ENCODE measurements at regions not wholly inside any gene's neighbourhood (a gene's known extent, or its start where the extent isn't known, plus 50 kb on each side); places are given as distances from the start of the nearest gene placed in this dataset.

DNA sequence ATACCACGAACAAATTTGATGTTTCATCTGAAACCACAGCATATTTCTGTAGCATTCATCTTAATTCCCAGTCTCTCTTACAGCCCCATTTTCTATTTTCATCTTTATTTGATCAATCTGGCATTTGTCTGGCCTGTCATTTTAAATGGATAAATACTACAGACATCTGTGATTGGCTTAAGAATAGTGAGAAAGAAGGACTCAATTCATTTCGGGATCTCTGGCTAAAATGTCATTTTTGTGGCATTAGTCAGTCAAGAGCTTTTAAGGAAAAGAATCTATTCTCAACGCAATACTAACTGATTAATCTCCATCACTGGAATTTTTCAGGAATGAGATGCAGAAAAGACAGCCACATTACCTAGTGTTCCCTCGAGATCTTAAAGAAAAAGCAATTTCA is 585.9 kb downstream of the IRS1 start:
- Histone ChIP-seq H3K9me3 (ENCODE audit: control insufficient read depth in 1 of 2, low read length in 2 of 2) (no peaks in the 10 kb centered on the region), H3K27ac (ENCODE audit: low read depth, low read length) (no peak overlapping the region), H3K36me3 (ENCODE audit: insufficient read depth, low read length) (no peaks in the 10 kb centered on the region), H3K27me3 (ENCODE audit: insufficient read depth, low read length) (no peaks in the 10 kb centered on the region), H3K4me3 (ENCODE audit: low read length in 2 of 2) (no peak overlapping the region), H3K4me1 (ENCODE audit: insufficient read depth, low read length) (no peaks in the 10 kb centered on the region)
- peaks cover 3 to 7% of the 10 kb centered on the region in 2 donors for H3K27me3 Mint-ChIP-seq
- no peak overlapping the region for H3K4me3 Mint-ChIP-seq
- ChIA-PET POLR2A (ENCODE audit: partially characterized antibody) (no interaction called here), CTCF (ENCODE audit: partially characterized antibody) (interaction anchor here (1.7 to 4.2 kb wide), 3 partner anchors 15 to 589 kb away, joined by 7 to 31 read pairs (median 13); partner anchors contain the start of gene IRS1)
- H3K36me3 Mint-ChIP-seq = no peaks in the 10 kb centered on the region
- no peaks in the 10 kb centered on the region for H3K9me3 Mint-ChIP-seq
- no peak overlapping the region for H3K27ac Mint-ChIP-seq
- peaks cover 0 to 3% (median 2%) of the 10 kb centered on the region in 4 donors for H3K4me1 Mint-ChIP-seq
- intact Hi-C loops (cut with micrococcal nuclease) = no loop called here
- DNase-seq = no peak

- Histone ChIP-seq H3K9me3 (ENCODE audit: control insufficient read depth in 1 of 2, low read length in 2 of 2) (no peaks in the 10 kb centered on the region), H3K27ac (ENCODE audit: low read depth, low read length) (no peak overlapping the region), H3K36me3 (ENCODE audit: insufficient read depth, low read length) (no peaks in the 10 kb centered on the region), H3K27me3 (ENCODE audit: insufficient read depth, low read length) (no peaks in the 10 kb centered on the region), H3K4me1 (ENCODE audit: insufficient read depth, low read length) (no peaks in the 10 kb centered on the region), H3K4me3 (ENCODE audit: low read length in 2 of 2) (no peak overlapping the region)
- H3K27me3 Mint-ChIP-seq = peaks cover 7 to 15% of the 10 kb centered on the region in 2 donors
- CTCF ChIA-PET (ENCODE audit: partially characterized antibody) = no interaction called here
- no peak for DNase-seq
- POLR2A ChIA-PET (ENCODE audit: partially characterized antibody) = no interaction called here
- intact Hi-C loops (cut with micrococcal nuclease) = no loop called here
- no peak overlapping the region for H3K4me3 Mint-ChIP-seq
- H3K4me1 Mint-ChIP-seq = peaks cover 0 to 3% (median 2%) of the 10 kb centered on the region in 4 donors
- H3K9me3 Mint-ChIP-seq = no peaks in the 10 kb centered on the region
- no peaks in the 10 kb centered on the region for H3K36me3 Mint-ChIP-seq
- no peak overlapping the region for H3K27ac Mint-ChIP-seq
Measured at GRCh38 chr2:226211439-226211838, 588.2 kb downstream of the IRS1 start.

DNA sequence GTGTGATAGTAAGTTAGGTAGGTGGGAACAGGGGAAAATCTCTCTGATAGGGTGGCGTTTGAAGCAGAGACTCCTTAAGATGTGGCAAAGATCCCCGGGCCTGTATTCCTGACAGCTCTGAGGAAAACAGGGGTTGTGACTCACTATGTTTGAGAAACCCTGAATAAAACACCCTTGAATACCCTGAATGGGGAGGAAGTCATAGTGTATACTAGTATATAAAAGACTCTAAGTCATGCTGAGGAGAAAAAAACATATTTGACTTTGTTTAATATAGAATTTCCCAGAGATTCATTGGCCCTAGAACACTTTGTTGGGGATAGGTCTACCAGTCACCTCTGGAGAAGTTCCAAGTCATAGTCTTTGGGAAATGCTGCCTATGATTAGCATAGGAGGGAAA is 590.9 kb downstream of the IRS1 start:
- intact Hi-C loops (cut with micrococcal nuclease) = no loop called here
- H3K9me3 Mint-ChIP-seq = no peaks in the 10 kb centered on the region

DNA sequence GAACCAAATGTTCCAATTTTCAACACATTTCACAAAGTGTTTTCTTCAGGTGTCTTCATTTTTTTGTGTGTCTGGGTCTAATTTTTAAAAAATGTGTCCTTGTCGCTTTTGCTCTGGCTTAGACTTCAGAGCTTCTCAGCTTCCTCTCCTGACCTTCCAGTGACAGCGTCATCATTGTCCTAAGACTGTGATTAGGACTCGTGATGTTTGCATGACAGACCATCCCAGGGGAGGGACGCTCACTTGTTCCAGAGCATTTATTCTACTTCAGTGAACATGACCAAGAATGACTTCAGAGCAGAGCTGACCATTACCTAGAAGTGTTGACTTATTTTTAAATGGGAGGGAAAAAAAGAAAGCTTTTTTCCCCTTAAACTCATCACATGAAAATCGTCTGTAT is 591.9 kb downstream of the IRS1 start:
- DNase-seq = no peak
- ChIA-PET CTCF (ENCODE audit: partially characterized antibody) (interaction anchor here (1.2 kb wide), 1 partner anchor 9 kb away, joined by 3 read pairs; no protein-coding TSS in a partner anchor), POLR2A (ENCODE audit: partially characterized antibody) (no interaction called here)
- H3K4me1 ChIP-seq (ENCODE audit: insufficient read depth, low read length) = no peaks in the 10 kb centered on the region
- no peaks in the 10 kb centered on the region for H3K9me3 Mint-ChIP-seq
- H3K9me3 ChIP-seq (ENCODE audit: control insufficient read depth in 1 of 2, low read length in 2 of 2) = no peaks in the 10 kb centered on the region
- no peaks in the 10 kb centered on the region for H3K27me3 ChIP-seq (ENCODE audit: insufficient read depth, low read length)
- H3K4me3 Mint-ChIP-seq = no peak overlapping the region
- H3K27ac Mint-ChIP-seq = no peak overlapping the region
- H3K36me3 ChIP-seq (ENCODE audit: insufficient read depth, low read length) = no peaks in the 10 kb centered on the region
- H3K27me3 Mint-ChIP-seq = peaks cover 6 to 9% of the 10 kb centered on the region in 2 donors
- intact Hi-C loops (cut with micrococcal nuclease) = no loop called here
- H3K4me3 ChIP-seq (ENCODE audit: low read length in 2 of 2) = no peak overlapping the region
- H3K27ac ChIP-seq (ENCODE audit: low read depth, low read length) = no peak overlapping the region
- no peaks in the 10 kb centered on the region for H3K36me3 Mint-ChIP-seq
- no peaks in the 10 kb centered on the region for H3K4me1 Mint-ChIP-seq

More for the DNA sequence above, 590.9 kb downstream of the IRS1 start:
- ChIA-PET POLR2A (ENCODE audit: partially characterized antibody) (no interaction called here), CTCF (ENCODE audit: partially characterized antibody) (no interaction called here)
- H3K4me3 ChIP-seq (ENCODE audit: low read length in 2 of 2) = no peak overlapping the region
- no peak overlapping the region for H3K27ac ChIP-seq (ENCODE audit: low read depth, low read length)
- H3K27me3 Mint-ChIP-seq = peaks cover 6 to 12% of the 10 kb centered on the region in 2 donors
- H3K4me1 ChIP-seq (ENCODE audit: insufficient read depth, low read length) = no peaks in the 10 kb centered on the region
- H3K27ac Mint-ChIP-seq = no peak overlapping the region
- no peak for DNase-seq
- no peaks in the 10 kb centered on the region for H3K9me3 ChIP-seq (ENCODE audit: control insufficient read depth in 1 of 2, low read length in 2 of 2)
- H3K36me3 Mint-ChIP-seq = no peaks in the 10 kb centered on the region
- H3K36me3 ChIP-seq (ENCODE audit: insufficient read depth, low read length) = no peaks in the 10 kb centered on the region
- H3K27me3 ChIP-seq (ENCODE audit: insufficient read depth, low read length) = no peaks in the 10 kb centered on the region
- H3K4me1 Mint-ChIP-seq = no peaks in the 10 kb centered on the region
- no peak overlapping the region for H3K4me3 Mint-ChIP-seq

DNA sequence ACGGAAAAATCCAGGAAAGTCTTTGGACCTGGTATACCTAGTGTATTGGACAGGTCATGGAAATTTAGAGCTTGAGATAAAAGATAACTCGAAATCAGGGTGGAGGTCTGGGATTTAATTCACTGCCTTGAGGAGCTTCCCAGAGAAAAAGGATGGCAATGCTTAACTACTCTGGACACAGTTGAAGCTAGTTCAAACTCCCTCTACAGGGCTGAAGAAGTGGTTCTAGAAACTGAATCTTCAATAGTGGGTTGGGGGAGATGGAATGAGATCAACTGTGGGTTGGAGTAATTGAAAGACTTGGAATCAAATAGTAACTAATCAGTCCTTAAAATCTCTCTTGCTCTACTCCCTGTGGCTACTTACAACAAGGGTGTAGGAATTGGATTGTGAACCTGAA is 600.1 kb downstream of the IRS1 start:
- intact Hi-C loops (cut with micrococcal nuclease) = no loop called here
- DNase-seq = no peak
- Histone ChIP-seq H3K27me3 (ENCODE audit: insufficient read depth, low read length) (no peaks in the 10 kb centered on the region), H3K4me3 (ENCODE audit: low read length in 2 of 2) (no peak overlapping the region), H3K4me1 (ENCODE audit: insufficient read depth, low read length) (no peaks in the 10 kb centered on the region), H3K27ac (ENCODE audit: low read depth, low read length) (no peak overlapping the region), H3K36me3 (ENCODE audit: insufficient read depth, low read length) (no peaks in the 10 kb centered on the region), H3K9me3 (ENCODE audit: control insufficient read depth in 1 of 2, low read length in 2 of 2) (no peaks in the 10 kb centered on the region)
- H3K9me3 Mint-ChIP-seq = no peaks in the 10 kb centered on the region
- POLR2A ChIA-PET (ENCODE audit: partially characterized antibody) = no interaction called here
- CTCF ChIA-PET (ENCODE audit: partially characterized antibody) = no interaction called here
- no peaks in the 10 kb centered on the region for H3K36me3 Mint-ChIP-seq
- no peaks in the 10 kb centered on the region for H3K4me1 Mint-ChIP-seq
- no peak overlapping the region for H3K4me3 Mint-ChIP-seq
- no peaks in the 10 kb centered on the region for H3K27me3 Mint-ChIP-seq
- H3K27ac Mint-ChIP-seq = no peak overlapping the region

- Mint-ChIP-seq H3K4me1 (no peaks in the 10 kb centered on the region), H3K27ac (no peak overlapping the region), H3K9me3 (no peaks in the 10 kb centered on the region), H3K36me3 (no peaks in the 10 kb centered on the region), H3K27me3 (no peaks in the 10 kb centered on the region), H3K4me3 (no peak overlapping the region)
- Histone ChIP-seq H3K4me3 (ENCODE audit: low read length in 2 of 2) (no peak overlapping the region), H3K9me3 (ENCODE audit: control insufficient read depth in 1 of 2, low read length in 2 of 2) (no peaks in the 10 kb centered on the region), H3K4me1 (ENCODE audit: insufficient read depth, low read length) (no peaks in the 10 kb centered on the region), H3K27me3 (ENCODE audit: insufficient read depth, low read length) (no peaks in the 10 kb centered on the region), H3K36me3 (ENCODE audit: insufficient read depth, low read length) (no peaks in the 10 kb centered on the region), H3K27ac (ENCODE audit: low read depth, low read length) (no peak overlapping the region)
- ChIA-PET POLR2A (ENCODE audit: partially characterized antibody) (no interaction called here), CTCF (ENCODE audit: partially characterized antibody) (no interaction called here)
- DNase-seq = no peak
- intact Hi-C loops (cut with micrococcal nuclease) = no loop called here
Measured at GRCh38 chr2:226198956-226199355, 600.7 kb downstream of the IRS1 start.

DNA sequence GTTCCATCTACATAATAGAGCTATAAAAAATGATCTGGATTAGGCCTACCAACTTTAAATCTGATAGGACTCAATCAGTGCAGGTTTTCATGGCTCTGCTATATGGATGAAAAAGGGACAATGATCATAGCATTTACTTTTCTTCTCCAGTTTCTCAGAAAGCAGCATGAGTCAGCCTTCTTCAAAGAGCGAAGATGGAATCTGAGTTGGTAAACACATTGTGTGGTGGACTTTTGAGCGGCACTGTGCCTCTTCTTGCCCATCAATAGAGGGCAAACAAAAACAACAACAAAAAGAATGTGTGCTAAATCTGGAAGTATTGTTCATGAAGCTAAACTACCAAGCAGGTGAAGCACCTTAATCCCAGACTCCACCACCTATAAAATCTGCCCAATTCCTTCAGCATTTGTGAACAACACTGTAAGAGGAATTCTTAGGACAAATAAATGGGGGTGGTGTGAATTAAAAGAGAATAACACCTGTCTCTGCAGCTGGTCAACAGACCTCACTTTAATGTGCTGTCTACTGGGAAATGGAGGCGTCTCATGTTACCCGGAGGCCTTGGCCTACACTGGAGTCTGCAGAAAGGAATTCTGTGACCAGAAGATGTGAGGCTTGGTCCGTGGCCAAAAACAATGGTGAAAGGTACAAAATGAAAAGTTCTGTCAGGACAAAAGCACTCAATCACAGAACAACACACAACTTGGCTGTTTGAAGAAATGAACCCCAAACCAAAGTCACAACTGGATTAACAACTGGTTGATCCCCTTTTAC is 609.0 kb downstream of the IRS1 start:
- intact Hi-C loops (cut with micrococcal nuclease) = no loop called here
- Histone ChIP-seq H3K4me3 (ENCODE audit: low read length in 2 of 2) (no peak overlapping the region), H3K36me3 (ENCODE audit: insufficient read depth, low read length) (no peaks in the 10 kb centered on the region), H3K9me3 (ENCODE audit: control insufficient read depth in 1 of 2, low read length in 2 of 2) (no peaks in the 10 kb centered on the region), H3K27me3 (ENCODE audit: insufficient read depth, low read length) (no peaks in the 10 kb centered on the region), H3K27ac (ENCODE audit: low read depth, low read length) (no peak overlapping the region), H3K4me1 (ENCODE audit: insufficient read depth, low read length) (no peaks in the 10 kb centered on the region)
- Mint-ChIP-seq H3K27me3 (peaks cover 0 to 3% of the 10 kb centered on the region in 2 donors), H3K4me3 (no peak overlapping the region), H3K27ac (no peak overlapping the region), H3K4me1 (no peaks in the 10 kb centered on the region), H3K36me3 (no peaks in the 10 kb centered on the region), H3K9me3 (no peaks in the 10 kb centered on the region)
- DNase-seq = no peak
- POLR2A ChIA-PET (ENCODE audit: partially characterized antibody) = no interaction called here
- CTCF ChIA-PET (ENCODE audit: partially characterized antibody) = no interaction called here
